OCI-LY7 (cell line): ENCODE measurements at regions not wholly inside any gene's neighbourhood (a gene's known extent, or its start where the extent isn't known, plus 50 kb on each side); places are given as distances from the start of the nearest gene placed in this dataset.

Experiments
- CTCF ChIP-seq: fragments of 200-600 bp; sonication (generic); conservative IDR thresholded peaks from 2 replicates; pipeline ENCODE4 v1.5.1; 2014; ENCODE audit warnings: mild to moderate bottlenecking, antibody characterized with exemption, low read length, moderate library complexity, mixed read lengths
- EZH2phosphoT487 ChIP-seq: fragments of 200-600 bp; sonication (generic); IDR thresholded peaks from 2 replicates; pipeline ENCODE4 v1.6.1; 2018; ENCODE audit warnings: low read depth, borderline replicate concordance, mild to moderate bottlenecking, mixed run types, antibody characterized with exemption, low read length, moderate library complexity, mixed read lengths

GRCh38 chr22:49630448-49630946 lies 197.2 kb downstream of the BRD1 start:
- TF ChIP-seq CTCF: no peak
- TF ChIP-seq EZH2phosphoT487: no peak
